Transverse colon (tissue), 4 donors: ENCODE measurements at regions not wholly inside any gene's neighbourhood (a gene's known extent, or its start where the extent isn't known, plus 50 kb on each side); places are given as distances from the start of the nearest gene placed in this dataset.
"Not testable (repeated sequence)": the region's sequence is repeated elsewhere in the genome, so short reads cannot be mapped to it uniquely, and the experiment has no call there.

Source experiments
- DNase-seq: peaks from one replicate; pipeline ENCODE4 v3.0.0-alpha.2; 2019
- H3K27ac ChIP-seq, 4 donors: fragments of 200-600 bp; sonication (generic); 2 replicates each; pipeline ENCODE4 v1.5.1; 2016 to 2018; ENCODE audit warnings: inconsistent platforms in 4 of 4
- H3K27me3 ChIP-seq: fragments of 200-600 bp; sonication (generic); 2 replicates; pipeline ENCODE4 v1.5.1; 2017; ENCODE audit warnings: inconsistent platforms
- H3K36me3 ChIP-seq, 4 donors: fragments of 200-600 bp; sonication (generic); 2 replicates each; pipeline ENCODE4 v1.5.1; 2017 to 2019; ENCODE audit warnings: inconsistent platforms in 4 of 4
- H3K4me1 ChIP-seq, 4 donors: fragments of 200-600 bp; sonication (generic); 2 replicates each; pipeline ENCODE4 v1.5.1; 2017 to 2020; ENCODE audit warnings: inconsistent platforms in 4 of 4
- H3K4me3 ChIP-seq, 4 donors: fragments of 200-600 bp; sonication (generic); 1 replicate in 1 of 4; 2 replicates in 3 of 4; pipeline versions ENCODE4 v1.5.1 to v1.6.1; 2017 to 2019; ENCODE audit warnings: inconsistent platforms in 4 of 4
- H3K9me3 ChIP-seq, 2 donors: fragments of 200-600 bp; sonication (generic); 2 replicates each; pipeline ENCODE4 v1.5.1; 2017 to 2019; ENCODE audit warnings: inconsistent platforms in 2 of 2
- CTCF ChIP-seq, 5 experiments: fragments of 200-600 bp in 3 of 5; fragments of 450-650 bp in 2 of 5; sonication (generic) in 3 of 5; IDR thresholded peaks; 1 replicate in 2 of 5; 2 replicates in 3 of 5; pipeline ENCODE4 v1.5.1; 2016 to 2017; ENCODE audit warnings: antibody characterized with exemption in 5 of 5, inconsistent platforms in 3 of 5, mild to moderate bottlenecking in 2 of 5, moderate library complexity in 1 of 5
- EP300 ChIP-seq: sonication (generic); formaldehyde crosslinking; IDR thresholded peaks from one replicate; pipeline ENCODE4 v1.6.1; 2017; ENCODE audit warnings: antibody characterized with exemption, low read depth
- POLR2A ChIP-seq: fragments of 450-650 bp; IDR thresholded peaks from one replicate; pipeline ENCODE4 v1.6.1; 2016; ENCODE audit warnings: antibody characterized with exemption, mild to moderate bottlenecking, moderate library complexity
- POLR2AphosphoS5 ChIP-seq, 3 donors: sonication (generic); formaldehyde crosslinking; IDR thresholded peaks; one replicate each; pipeline ENCODE4 v1.6.1; 2016; ENCODE audit warnings: antibody characterized with exemption in 3 of 3
- WGBS, 2 donors: methylation state at CpG; one replicate each; pipeline ENCODE4 v1.1.5; 2018; ENCODE audit warnings: low coverage in 1 of 2; 5-methylcytosine and 5-hydroxymethylcytosine counted together
- in situ Hi-C, 4 donors: fragments of 200-750 bp; cut with MboI; loops; one replicate each; pipeline versions ENCODE4 v1.15.0 to v1.15.1; 2017; ENCODE audit warnings: low sequenced_read_pairs in 3 of 4, low pct_ligation_motif_present in 1 of 4, low pct_unique_long_range_greater_than_20kb in 1 of 4
- intact Hi-C: fragments of 100-400 bp; cut with DNase I; formaldehyde crosslinking; loops from one replicate; pipeline ENCODE4 v1.15.1; 2023; ENCODE audit warnings: low total_unique reads

GRCh38 chr1:4133939-4134321 is 233.9 kb upstream of the C1orf174 start:
- intact Hi-C loops: no loop called here
- no peak for TF ChIP-seq CTCF (IDR thresholded peaks at IDR 0.05)

GRCh38 chr1:4135853-4136252 is 235.8 kb upstream of the C1orf174 start:
- H3K9me3 ChIP-seq, H3K4me3 ChIP-seq, DNase-seq, H3K4me1 ChIP-seq, in situ Hi-C loops, intact Hi-C loops, H3K36me3 ChIP-seq, H3K27ac ChIP-seq: not testable (repeated sequence)
- H3K27me3 ChIP-seq: peaks cover 26% of the 10 kb centered on the region

More at GRCh38 chr1:4133939-4134321, 233.9 kb upstream of the C1orf174 start:
- DNase-seq: no peak
- H3K27ac ChIP-seq: no peak overlapping the region
- peaks cover 20% of the 10 kb centered on the region for H3K27me3 ChIP-seq
- H3K9me3 ChIP-seq: no peaks in the 10 kb centered on the region
- no peaks in the 10 kb centered on the region for H3K36me3 ChIP-seq
- H3K4me1 ChIP-seq: no peaks in the 10 kb centered on the region
- in situ Hi-C loops: no loop called here
- 43 to 50% methylated on average over 9 of the region's 9 CpGs for WGBS, 2 donors
- no peak overlapping the region for H3K4me3 ChIP-seq

GRCh38 chr1:4137621-4138415 is 237.7 kb upstream of the C1orf174 start:
- no peak overlapping the region for H3K27ac ChIP-seq
- no peaks in the 10 kb centered on the region for H3K4me1 ChIP-seq
- intact Hi-C loops (no loop called here), in situ Hi-C loops (no loop called here)
- H3K36me3 ChIP-seq: no peaks in the 10 kb centered on the region
- 32 to 56% methylated on average over 3 to 14 of the region's 14 CpGs for WGBS, 2 donors
- H3K4me3 ChIP-seq: no peak overlapping the region
- peaks cover 23% of the 10 kb centered on the region for H3K27me3 ChIP-seq
- no peaks in the 10 kb centered on the region for H3K9me3 ChIP-seq
- TF ChIP-seq POLR2A (no peak), POLR2AphosphoS5 (IDR thresholded peaks at IDR 0.05) (no peak), EP300 (no peak)
- DNase-seq: no peak

GRCh38 chr1:4139646-4140045 is 239.6 kb upstream of the C1orf174 start:
- no peak overlapping the region for H3K4me3 ChIP-seq

GRCh38 chr1:4140241-4140640 is 240.2 kb upstream of the C1orf174 start:
- in situ Hi-C loops: no loop called here
- TF ChIP-seq CTCF (IDR thresholded peaks at IDR 0.05) (no peak), POLR2AphosphoS5 (IDR thresholded peaks at IDR 0.05) (no peak), EP300 (no peak)
- DNase-seq: no peak
- no peaks in the 10 kb centered on the region for H3K9me3 ChIP-seq
- H3K4me1 ChIP-seq: no peaks in the 10 kb centered on the region
- no peak overlapping the region for H3K4me3 ChIP-seq
- no peaks in the 10 kb centered on the region for H3K36me3 ChIP-seq
- H3K27me3 ChIP-seq: peaks cover 11% of the 10 kb centered on the region
- WGBS, 2 donors: 72 to 85% methylated on average over 8 to 13 of the region's 13 CpGs
- no peak overlapping the region for H3K27ac ChIP-seq
- intact Hi-C loops: no loop called here

More at GRCh38 chr1:4139646-4140045, 239.6 kb upstream of the C1orf174 start:
- H3K36me3 ChIP-seq: no peaks in the 10 kb centered on the region
- peaks cover 12% of the 10 kb centered on the region for H3K27me3 ChIP-seq
- in situ Hi-C loops (no loop called here), intact Hi-C loops (no loop called here)
- TF ChIP-seq POLR2AphosphoS5 (IDR thresholded peaks at IDR 0.05) (no peak), POLR2A (no peak), CTCF (IDR thresholded peaks at IDR 0.05) (no peak), EP300 (no peak)
- no peaks in the 10 kb centered on the region for H3K4me1 ChIP-seq
- H3K9me3 ChIP-seq: no peaks in the 10 kb centered on the region
- no peak overlapping the region for H3K27ac ChIP-seq
- no peak for DNase-seq
- WGBS, 2 donors: 87% methylated on average over 8 of the region's 8 CpGs; no CpG with 5 or more reads in 1 of the 2 donors
